HG03196 (cell line): ENCODE measurements at regions not wholly inside any gene's neighbourhood (a gene's known extent, or its start where the extent isn't known, plus 50 kb on each side); places are given as distances from the start of the nearest gene placed in this dataset.

Experiments
- ATAC-seq: cut with Tn5 transposase; IDR thresholded peaks from one replicate; pipeline ENCODE4 v1.9.1; 2021; ENCODE audit not compliant: unreplicated experiment

DNA sequence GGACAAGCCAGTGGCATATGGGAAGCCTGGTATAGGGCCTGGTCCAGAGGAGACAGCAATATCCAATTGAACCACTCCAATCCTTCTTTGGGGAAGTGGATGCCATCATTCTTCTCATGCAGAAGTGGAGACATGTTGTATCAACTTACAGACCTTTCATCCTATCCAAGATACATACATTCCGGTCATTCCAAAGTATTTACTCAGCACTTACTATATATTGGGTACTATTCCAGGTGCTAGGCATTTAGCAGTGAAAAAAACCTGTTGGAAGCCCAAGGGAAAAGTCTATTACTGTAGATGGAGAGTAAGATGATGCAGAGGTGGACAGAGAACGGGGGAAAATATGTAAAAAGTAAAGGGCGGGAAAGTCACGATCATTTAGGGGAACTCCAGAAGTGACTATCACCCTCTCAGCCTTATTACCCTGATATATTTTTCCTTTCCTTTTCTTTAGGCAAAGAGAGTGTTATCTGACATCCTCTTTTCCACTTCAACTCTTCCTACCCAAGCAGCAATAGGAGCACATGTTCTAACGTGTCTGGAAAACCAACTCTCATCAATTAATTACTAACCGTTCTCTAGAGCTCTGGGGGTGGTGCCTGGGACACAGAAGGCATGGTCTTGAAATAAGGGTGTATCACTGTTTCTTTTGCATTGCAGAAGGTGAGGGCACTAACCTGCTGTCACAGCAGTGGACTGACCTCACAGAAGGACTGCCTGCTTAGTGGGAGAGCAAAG lies 210.1 kb upstream of the MAF start:
- no peak for ATAC-seq

DNA sequence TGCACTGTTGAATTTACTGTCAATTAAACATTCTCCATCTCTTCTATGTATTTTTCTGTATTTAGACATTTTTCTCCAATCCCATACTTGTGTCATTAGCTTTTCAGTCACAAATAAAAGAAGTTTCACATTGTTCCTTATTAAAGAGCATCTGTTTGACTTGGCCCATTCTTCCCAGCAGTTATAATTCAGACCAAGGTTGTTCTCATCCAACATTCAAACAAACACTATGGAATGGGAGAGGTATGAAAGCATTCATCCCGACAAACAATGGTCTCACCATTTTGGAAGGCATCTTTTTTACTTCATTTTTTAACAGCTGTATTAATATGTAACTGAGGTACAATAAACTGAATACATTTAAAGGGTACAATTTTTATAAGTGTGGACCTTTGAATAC lies 208.8 kb upstream of the MAF start:
- no peak for ATAC-seq

- no peak for ATAC-seq
Observed at GRCh38 chr16:79808731-79809130, 208.2 kb upstream of the MAF start.

DNA sequence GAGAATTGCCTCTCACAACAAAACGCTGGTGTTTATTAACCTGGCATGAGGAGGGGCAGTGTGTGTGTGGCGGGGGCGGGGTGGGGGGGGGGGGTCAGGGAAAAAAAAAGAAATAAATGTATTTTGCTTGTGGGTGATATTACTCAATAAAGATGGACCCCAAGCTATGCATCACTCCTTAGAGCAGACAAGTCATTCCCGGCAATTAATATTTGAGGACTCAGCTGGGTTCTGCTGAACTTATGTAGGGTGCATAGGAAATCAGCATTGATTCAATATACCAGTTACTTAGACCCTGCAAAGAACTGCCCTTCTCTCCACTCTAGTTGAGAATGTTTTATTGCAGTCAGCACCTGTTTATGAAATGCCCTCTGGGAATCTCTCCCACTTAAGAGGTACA lies 206.2 kb upstream of the MAF start:
- no peak for ATAC-seq

- no peak for ATAC-seq
Observed at GRCh38 chr16:79805621-79806020, 205.1 kb upstream of the MAF start.

GRCh38 chr16:79801646-79802045 lies 201.1 kb upstream of the MAF start:
- no peak for ATAC-seq

DNA sequence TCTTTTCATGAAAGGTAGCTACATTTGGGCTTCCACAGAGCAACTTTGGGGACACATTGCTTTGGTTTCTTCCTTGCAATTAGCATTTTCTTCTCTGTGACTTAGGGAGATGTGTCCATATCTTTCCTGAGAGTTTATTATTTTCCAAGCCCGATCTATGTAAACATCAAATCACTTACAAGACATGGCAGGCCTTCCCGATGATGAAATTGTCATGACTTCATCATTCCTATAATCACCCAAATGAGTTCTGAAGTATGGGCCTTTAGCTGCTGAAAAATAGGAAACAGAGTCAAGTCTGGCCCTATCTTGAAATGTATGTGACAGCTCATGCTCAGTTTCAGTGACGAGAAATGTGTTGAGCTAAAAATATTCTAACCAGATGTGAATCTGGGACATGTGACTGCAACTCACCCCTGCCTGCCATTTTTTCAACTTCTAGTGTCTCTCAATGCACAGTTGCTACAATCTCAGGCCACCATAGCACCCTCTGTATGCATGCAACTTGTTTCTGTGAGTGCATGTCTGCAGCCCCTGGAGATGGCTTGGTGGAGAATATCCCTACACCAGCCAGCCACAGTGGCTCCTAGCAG lies 199.6 kb upstream of the MAF start:
- no peak for ATAC-seq

- ATAC-seq = no peak
Observed at GRCh38 chr16:79798416-79799053, 198.0 kb upstream of the MAF start.

DNA sequence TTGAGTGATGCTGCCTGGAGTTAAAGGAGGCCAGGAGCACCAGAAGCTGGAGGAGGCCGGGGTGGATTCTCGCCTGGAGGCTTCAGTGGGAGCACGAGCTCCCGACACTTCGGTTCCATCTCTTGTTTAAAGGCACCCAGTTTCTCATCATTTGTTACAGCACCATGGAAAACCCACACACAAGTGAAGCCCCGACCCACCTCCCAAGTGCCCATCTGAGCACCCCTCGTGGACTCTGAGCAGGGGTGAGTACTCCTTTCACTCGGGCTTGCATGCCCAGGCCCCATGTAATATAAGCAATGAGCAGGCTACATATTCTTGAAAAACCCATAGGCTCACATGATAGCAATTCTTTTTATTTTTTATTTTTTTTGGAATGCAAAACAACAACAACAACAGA lies 196.9 kb upstream of the MAF start:
- ATAC-seq = no peak

GRCh38 chr16:79795556-79795955 lies 195.0 kb upstream of the MAF start:
- no peak for ATAC-seq

DNA sequence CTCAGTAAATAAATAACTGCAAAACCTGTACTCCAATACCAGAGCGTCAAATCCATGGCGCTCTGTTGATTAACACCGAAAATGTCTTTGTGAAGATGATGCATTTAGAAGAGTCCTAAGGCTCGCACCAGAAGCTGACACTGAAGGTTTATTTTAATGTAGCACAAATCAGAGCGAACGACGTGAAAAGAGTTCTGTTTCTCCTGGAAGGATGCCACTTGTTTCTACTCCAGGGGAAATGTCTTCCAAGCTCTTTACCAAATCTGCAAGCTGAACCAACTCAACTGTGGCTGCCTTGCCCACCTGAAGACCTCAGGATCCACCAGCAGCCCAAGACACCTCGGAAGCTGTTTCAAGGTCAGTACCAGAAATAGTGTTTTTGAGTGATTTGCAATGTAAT lies 194.4 kb upstream of the MAF start:
- ATAC-seq = no peak

DNA sequence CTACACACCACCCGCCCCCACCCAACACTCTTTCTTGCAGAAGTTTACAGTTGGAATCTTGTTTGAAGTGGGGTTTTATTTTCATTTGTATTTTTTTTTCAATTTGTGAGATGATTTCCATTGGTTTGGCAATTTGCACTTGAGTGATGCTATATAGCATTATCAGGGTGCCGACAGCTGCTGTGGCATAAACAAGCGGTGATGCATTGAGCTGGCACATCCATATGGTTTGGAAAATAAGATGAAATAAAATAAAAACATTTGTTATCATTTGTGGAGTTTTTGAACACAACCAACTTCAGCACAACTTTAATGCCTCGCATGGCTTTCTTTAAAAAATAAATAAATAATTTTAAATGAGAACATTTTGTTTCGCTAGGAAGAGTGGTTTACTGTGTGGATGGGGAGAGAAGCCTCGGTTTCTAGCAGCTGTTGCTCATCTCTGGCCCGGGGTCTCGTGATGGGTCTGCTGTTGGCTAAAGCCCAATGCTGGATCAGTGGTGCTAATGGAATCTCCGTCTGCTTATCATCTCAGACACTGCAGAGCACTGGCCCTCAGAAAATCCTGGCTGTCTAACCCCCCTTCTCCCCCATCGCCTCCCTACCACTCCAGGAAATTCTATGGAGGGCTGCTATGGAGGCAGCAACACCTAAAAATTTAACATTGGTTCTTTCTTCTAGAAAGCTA lies 192.3 kb upstream of the MAF start:
- ATAC-seq = no peak

GRCh38 chr16:79792076-79792475 lies 191.5 kb upstream of the MAF start:
- no peak for ATAC-seq

GRCh38 chr16:79790854-79791253 lies 190.3 kb upstream of the MAF start:
- no peak for ATAC-seq

GRCh38 chr16:79788949-79789348 lies 188.4 kb upstream of the MAF start:
- no peak for ATAC-seq

- no peak for ATAC-seq
Observed at GRCh38 chr16:79786389-79786788, 185.9 kb upstream of the MAF start.

DNA sequence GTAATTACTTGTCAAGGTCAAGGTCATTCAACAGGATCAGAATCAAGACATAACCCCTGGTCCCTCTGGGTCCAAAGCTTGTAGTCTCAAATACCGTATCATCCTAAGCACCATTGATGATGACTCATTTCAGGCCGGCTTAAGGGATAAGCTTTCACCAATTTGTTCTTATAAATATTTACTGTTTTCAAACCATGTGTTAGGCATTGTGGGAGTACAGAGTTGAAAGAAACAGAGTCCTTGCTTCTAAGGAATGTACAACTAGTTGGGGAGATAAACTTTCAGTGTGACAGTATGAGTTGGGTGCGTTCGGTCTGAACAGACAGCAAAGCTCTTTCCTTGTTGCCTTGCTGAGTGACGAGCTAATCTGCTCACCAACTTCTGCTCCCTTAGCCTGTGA lies 183.5 kb upstream of the MAF start:
- no peak for ATAC-seq

GRCh38 chr16:79777679-79778078 lies 177.1 kb upstream of the MAF start:
- no peak for ATAC-seq

DNA sequence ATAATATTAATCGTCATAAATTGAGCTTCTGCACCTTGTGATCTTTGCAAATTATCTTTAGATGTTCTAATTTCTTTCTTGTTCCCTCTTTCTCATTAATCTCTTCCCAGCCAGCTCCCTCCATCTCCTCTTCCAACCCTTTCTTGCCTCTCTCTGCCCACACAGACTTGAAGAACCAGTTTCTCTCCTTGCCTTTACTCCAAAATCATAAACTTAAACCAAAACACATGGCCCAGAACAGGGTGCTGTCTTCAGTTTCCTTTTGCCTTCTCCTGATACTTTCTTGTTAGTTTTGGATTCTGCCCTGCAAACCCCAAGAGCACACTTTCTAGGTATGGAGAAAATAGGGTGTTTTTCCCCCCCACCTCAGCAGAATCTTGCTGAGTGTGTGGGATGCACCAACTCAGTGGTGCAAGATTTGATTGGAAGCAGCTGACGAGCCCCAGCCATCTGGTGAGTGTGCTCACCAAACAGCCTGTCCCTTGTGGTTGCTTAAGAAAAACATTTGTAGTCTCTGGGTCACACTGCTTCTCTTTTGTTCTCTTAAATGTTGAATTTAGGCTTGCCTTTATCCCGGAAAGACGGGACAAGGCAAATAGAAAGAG lies 175.8 kb upstream of the MAF start:
- ATAC-seq = no peak

- ATAC-seq = no peak
Observed at GRCh38 chr16:79772784-79773183, 172.2 kb upstream of the MAF start.

DNA sequence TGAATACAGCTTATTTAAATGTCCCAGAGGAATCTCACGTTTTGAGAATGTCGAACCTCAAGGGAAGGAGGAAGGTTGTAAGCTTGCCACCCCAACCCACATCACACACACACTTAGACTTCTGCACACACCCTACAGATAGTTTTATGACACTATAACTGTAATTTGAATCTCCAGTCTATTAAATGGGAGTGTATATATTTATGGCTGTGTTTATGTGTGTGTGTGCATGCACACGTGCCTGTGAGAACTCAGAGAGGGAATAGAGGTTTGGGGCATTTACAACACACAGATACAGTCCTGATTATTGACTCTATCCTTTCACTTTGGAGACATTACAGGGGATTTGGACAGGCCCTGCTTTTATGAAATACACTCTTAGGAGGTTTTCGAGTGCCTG lies 171.5 kb upstream of the MAF start:
- no peak for ATAC-seq
